Mucosa of rectum (tissue), 2 donors: ENCODE measurements at regions not wholly inside any gene's neighbourhood (a gene's known extent, or its start where the extent isn't known, plus 50 kb on each side); places are given as distances from the start of the nearest gene placed in this dataset.
"Not testable (repeated sequence)": the region's sequence is repeated elsewhere in the genome, so short reads cannot be mapped to it uniquely, and the experiment has no call there.

Experiments used
- H3K27ac ChIP-seq, 2 donors: one replicate each; pipeline ENCODE4 v1.7.0; 2013; ENCODE audit warnings: inconsistent platforms in 2 of 2, low read depth in 2 of 2, low read length in 2 of 2
- H3K27me3 ChIP-seq, 2 donors: one replicate each; pipeline ENCODE4 v1.7.0; 2013; ENCODE audit warnings: low read length in 2 of 2; ENCODE audit not compliant: control insufficient read depth in 2 of 2, insufficient read depth in 2 of 2
- H3K36me3 ChIP-seq, 2 donors: one replicate each; pipeline ENCODE4 v1.7.0; 2013; ENCODE audit warnings: low read length in 2 of 2; ENCODE audit not compliant: control insufficient read depth in 2 of 2, insufficient read depth in 2 of 2
- H3K4me1 ChIP-seq, 2 donors: one replicate each; pipeline ENCODE4 v1.7.0; 2013; ENCODE audit warnings: low read length in 2 of 2, mild to moderate bottlenecking in 1 of 2; ENCODE audit not compliant: control insufficient read depth in 2 of 2, insufficient read depth in 2 of 2
- H3K4me3 ChIP-seq, 2 donors: one replicate each; pipeline ENCODE4 v1.7.0; 2013; ENCODE audit warnings: low read length in 2 of 2
- H3K9ac ChIP-seq, 2 donors: one replicate each; pipeline ENCODE4 v1.7.0; 2013; ENCODE audit warnings: low read length in 2 of 2, low read depth in 1 of 2, mild to moderate bottlenecking in 1 of 2
- H3K9me3 ChIP-seq, 2 donors: one replicate each; pipeline ENCODE4 v1.7.0; 2013; ENCODE audit warnings: low read length in 2 of 2; ENCODE audit not compliant: control insufficient read depth in 2 of 2
- donor health status: healthy.
- donor health status: Normal muscosa, but diverticular disease.

DNA sequence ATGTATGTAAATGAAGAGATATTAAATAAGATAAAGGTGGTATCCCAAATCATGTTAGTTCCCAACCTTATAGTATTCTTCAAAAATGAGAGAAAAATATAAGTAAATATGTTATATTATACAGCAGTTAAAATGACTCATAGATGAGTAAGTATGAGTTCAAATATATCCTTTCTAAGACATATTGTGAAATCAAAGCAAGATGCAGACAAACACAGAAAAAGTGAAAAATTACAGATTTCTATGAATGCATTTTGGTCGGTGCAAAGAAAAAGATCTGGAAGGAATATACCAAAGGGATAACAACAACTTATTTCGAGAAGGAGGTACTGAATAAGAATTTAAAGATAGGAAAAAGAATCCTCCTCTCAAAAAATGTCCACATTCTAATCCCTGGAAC lies 181.2 kb upstream of the TTC14 start:
- Histone ChIP-seq H3K27me3 (no peaks in the 10 kb centered on the region), H3K4me3 (no peak overlapping the region), H3K27ac (no peak overlapping the region), H3K4me1 (no peaks in the 10 kb centered on the region), H3K9me3 (no peaks in the 10 kb centered on the region), H3K36me3 (no peaks in the 10 kb centered on the region), H3K9ac (no peak overlapping the region)

DNA sequence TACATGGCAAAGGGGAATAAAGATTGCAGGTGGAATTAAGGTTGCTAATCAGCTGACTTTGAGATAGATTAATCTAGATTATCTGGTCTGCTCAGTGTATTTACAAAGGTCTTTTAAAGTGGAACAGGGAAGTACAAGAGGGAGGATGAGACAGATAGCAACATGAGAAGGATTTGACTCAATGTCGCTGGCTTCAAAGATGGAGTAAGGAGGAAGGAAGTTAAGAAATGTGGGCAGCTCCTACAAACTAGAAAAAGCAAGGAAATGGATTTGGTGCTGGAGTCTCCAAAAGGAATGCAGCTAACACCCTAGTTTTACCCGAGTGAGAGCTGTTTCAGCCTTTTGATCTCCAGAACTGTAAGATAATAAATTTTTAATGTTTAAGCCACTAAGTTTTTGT lies 180.7 kb upstream of the TTC14 start:
- Histone ChIP-seq H3K9ac (no peak overlapping the region), H3K4me3 (no peak overlapping the region), H3K27ac (no peak overlapping the region), H3K4me1 (no peaks in the 10 kb centered on the region), H3K27me3 (no peaks in the 10 kb centered on the region), H3K9me3 (no peaks in the 10 kb centered on the region), H3K36me3 (no peaks in the 10 kb centered on the region)

GRCh38 chr3:180421721-180422120 lies 180.2 kb upstream of the TTC14 start:
- no peaks in the 10 kb centered on the region for H3K4me1 ChIP-seq
- no peaks in the 10 kb centered on the region for H3K36me3 ChIP-seq
- no peaks in the 10 kb centered on the region for H3K9me3 ChIP-seq
- no peak overlapping the region for H3K27ac ChIP-seq
- no peak overlapping the region for H3K9ac ChIP-seq
- no peaks in the 10 kb centered on the region for H3K27me3 ChIP-seq
- no peak overlapping the region for H3K4me3 ChIP-seq

GRCh38 chr3:180424305-180424704 lies 177.7 kb upstream of the TTC14 start:
- H3K9me3 ChIP-seq, H3K36me3 ChIP-seq, H3K4me1 ChIP-seq, H3K9ac ChIP-seq, H3K27ac ChIP-seq, H3K27me3 ChIP-seq, H3K4me3 ChIP-seq: not testable (repeated sequence)

DNA sequence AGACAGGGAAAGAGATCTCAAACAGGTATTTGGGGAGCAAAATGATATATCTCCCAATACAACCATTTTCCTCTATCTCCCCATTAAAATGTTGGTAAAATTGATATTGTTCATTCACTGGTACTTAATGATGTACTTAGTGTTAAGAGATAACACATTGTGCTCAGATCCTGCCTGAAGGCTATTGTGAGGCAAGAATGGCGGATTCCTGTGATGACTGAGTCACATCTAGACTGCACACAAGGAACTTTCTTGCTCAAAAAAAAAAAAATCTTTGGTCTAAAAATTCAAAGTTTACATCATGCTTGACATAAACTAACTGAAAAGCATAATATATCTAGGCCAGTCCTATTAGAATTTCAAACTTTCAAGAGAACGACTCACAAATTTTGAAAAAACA lies 171.1 kb upstream of the TTC14 start:
- Histone ChIP-seq H3K27me3 (no peaks in the 10 kb centered on the region), H3K4me3 (no peak overlapping the region), H3K4me1 (no peaks in the 10 kb centered on the region), H3K27ac (no peak overlapping the region), H3K9ac (no peak overlapping the region), H3K9me3 (no peaks in the 10 kb centered on the region), H3K36me3 (no peaks in the 10 kb centered on the region)

- H3K9ac ChIP-seq, result no peak overlapping the region
- H3K4me3 ChIP-seq, result no peak overlapping the region
- H3K9me3 ChIP-seq, result no peaks in the 10 kb centered on the region
- H3K27me3 ChIP-seq, result no peaks in the 10 kb centered on the region
- no peaks in the 10 kb centered on the region for H3K4me1 ChIP-seq
- H3K27ac ChIP-seq, result no peak overlapping the region
- H3K36me3 ChIP-seq, result no peaks in the 10 kb centered on the region
These were observed 168.8 kb upstream of the TTC14 start for GRCh38 chr3:180433152-180433551.

- no peaks in the 10 kb centered on the region for H3K36me3 ChIP-seq
- no peak overlapping the region for H3K27ac ChIP-seq
- no peaks in the 10 kb centered on the region for H3K9me3 ChIP-seq
- no peak overlapping the region for H3K9ac ChIP-seq
- no peak overlapping the region for H3K4me3 ChIP-seq
- H3K4me1 ChIP-seq, result no peaks in the 10 kb centered on the region
- H3K27me3 ChIP-seq, result no peaks in the 10 kb centered on the region
These were observed 154.8 kb upstream of the TTC14 start for GRCh38 chr3:180447136-180447535.

GRCh38 chr3:180448407-180448806 lies 153.6 kb upstream of the TTC14 start:
- H3K27ac ChIP-seq, H3K4me3 ChIP-seq, H3K9me3 ChIP-seq, H3K4me1 ChIP-seq, H3K27me3 ChIP-seq, H3K36me3 ChIP-seq, H3K9ac ChIP-seq: not testable (repeated sequence)

DNA sequence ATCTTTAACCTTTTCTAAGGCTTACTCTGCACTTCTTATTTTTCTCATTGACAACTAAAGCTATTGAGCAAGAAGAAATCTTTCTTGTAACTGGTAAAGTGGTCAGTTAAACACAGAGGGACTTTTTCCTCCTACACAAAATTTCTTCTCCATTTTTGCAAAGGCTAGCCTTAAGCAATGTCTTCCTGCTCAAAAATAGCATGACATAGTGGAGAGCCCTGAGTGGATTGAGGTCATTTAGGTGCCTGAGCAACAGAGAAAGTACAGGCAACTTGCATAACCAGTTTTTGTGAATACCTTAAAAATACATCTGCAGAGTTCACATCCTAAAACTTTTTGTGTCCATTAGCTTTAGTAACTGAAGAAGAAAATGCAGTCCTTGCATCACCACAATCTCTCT lies 144.7 kb upstream of the TTC14 start:
- H3K9me3 ChIP-seq, result no peaks in the 10 kb centered on the region

GRCh38 chr3:180466401-180467011 lies 135.5 kb upstream of the TTC14 start:
- Histone ChIP-seq H3K36me3 (no peaks in the 10 kb centered on the region), H3K9ac (no peak overlapping the region), H3K27ac (no peak overlapping the region), H3K4me1 (no peaks in the 10 kb centered on the region), H3K9me3 (no peaks in the 10 kb centered on the region), H3K27me3 (no peaks in the 10 kb centered on the region), H3K4me3 (no peak overlapping the region)

More for the DNA sequence above, 144.7 kb upstream of the TTC14 start:
- H3K4me1 ChIP-seq, result no peaks in the 10 kb centered on the region
- H3K9ac ChIP-seq, result no peak overlapping the region
- no peaks in the 10 kb centered on the region for H3K27me3 ChIP-seq
- no peak overlapping the region for H3K27ac ChIP-seq
- no peaks in the 10 kb centered on the region for H3K36me3 ChIP-seq
- H3K4me3 ChIP-seq, result no peak overlapping the region

DNA sequence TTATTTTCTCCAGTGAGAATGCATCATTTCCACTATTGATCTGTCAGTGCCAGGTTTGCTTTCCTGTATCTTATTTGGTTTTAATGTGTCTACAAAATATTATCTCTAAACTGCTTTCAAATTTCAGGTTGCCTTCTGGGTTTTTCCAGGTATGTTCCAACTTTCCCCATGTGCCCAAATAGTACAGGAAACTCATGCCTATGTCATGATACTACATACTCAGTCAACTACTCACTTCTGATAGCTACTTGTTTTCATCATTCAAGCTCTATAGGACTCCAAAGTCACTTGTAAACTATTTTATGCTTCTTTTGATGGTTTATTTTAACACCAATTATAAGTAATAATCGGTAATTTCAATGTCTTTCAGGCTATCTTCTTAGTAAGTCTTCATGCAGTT lies 134.8 kb upstream of the TTC14 start:
- no peaks in the 10 kb centered on the region for H3K9me3 ChIP-seq
- no peak overlapping the region for H3K4me3 ChIP-seq
- no peaks in the 10 kb centered on the region for H3K36me3 ChIP-seq
- no peak overlapping the region for H3K9ac ChIP-seq
- H3K27ac ChIP-seq, result no peak overlapping the region
- H3K4me1 ChIP-seq, result no peaks in the 10 kb centered on the region
- no peaks in the 10 kb centered on the region for H3K27me3 ChIP-seq
